K562 (cell line): ENCODE measurements at regions not wholly inside any gene's neighbourhood (a gene's known extent, or its start where the extent isn't known, plus 50 kb on each side); places are given as distances from the start of the nearest gene placed in this dataset.

ENCODE experiments used
- CTBP1 ChIP-seq: fragments of 450-650 bp; IDR thresholded peaks from 2 replicates; pipeline ENCODE4 v1.6.1; 2016; ENCODE audit warnings: borderline replicate concordance
- CTCF ChIP-seq, 3 experiments: IDR thresholded peaks in 2 of 3; conservative IDR thresholded peaks in 1 of 3; 2 replicates each; pipeline ENCODE4 v1.5.1; 2011 to 2012; ENCODE audit warnings: low read length in 3 of 3, mild to moderate bottlenecking in 3 of 3, control low read depth in 2 of 3, improper control_type of control experiment in 1 of 3, inconsistent platforms in 1 of 3, low read depth in 1 of 3, mixed read lengths in 1 of 3, moderate library complexity in 1 of 3; ENCODE audit not compliant: insufficient read depth in 2 of 3
- EZH2 ChIP-seq: IDR thresholded peaks from 2 replicates; pipeline ENCODE4 v1.6.1; 2012; ENCODE audit warnings: low read depth, mild to moderate bottlenecking, inconsistent platforms, low read length, borderline replicate concordance
- NFE2L1 ChIP-seq: fragments of 450-650 bp; IDR thresholded peaks from 2 replicates; pipeline ENCODE4 v1.6.1; 2016; ENCODE audit warnings: missing genetic modification characterization, low read depth, mild to moderate bottlenecking, missing compliant biosample characterization, moderate library complexity, borderline replicate concordance
- PHB ChIP-seq: fragments of 250-450 bp; sonication (Bioruptor Pico); IDR thresholded peaks from 2 replicates; pipeline ENCODE4 v1.5.0; 2021
- PHF21A ChIP-seq: fragments of 450-650 bp; IDR thresholded peaks from 2 replicates; pipeline ENCODE4 v1.6.1; 2017; ENCODE audit warnings: low read depth, borderline replicate concordance
- POLR2A ChIP-seq: fragments of 450-650 bp; conservative IDR thresholded peaks from 2 replicates; pipeline ENCODE4 v1.6.1; 2016
- ZNF324 ChIP-seq: fragments of 250-450 bp; sonication (Bioruptor Pico); IDR thresholded peaks from 2 replicates; pipeline ENCODE4 v1.4.0; 2020; ENCODE audit warnings: mild to moderate bottlenecking
- TF ChIP-seq, protein P1 (sequence below): fragments of 250-450 bp; sonication (Bioruptor Pico); IDR thresholded peaks from 2 replicates; pipeline ENCODE4 v1.5.0; 2021; ENCODE audit warnings: mild to moderate bottlenecking, borderline replicate concordance

DNA sequence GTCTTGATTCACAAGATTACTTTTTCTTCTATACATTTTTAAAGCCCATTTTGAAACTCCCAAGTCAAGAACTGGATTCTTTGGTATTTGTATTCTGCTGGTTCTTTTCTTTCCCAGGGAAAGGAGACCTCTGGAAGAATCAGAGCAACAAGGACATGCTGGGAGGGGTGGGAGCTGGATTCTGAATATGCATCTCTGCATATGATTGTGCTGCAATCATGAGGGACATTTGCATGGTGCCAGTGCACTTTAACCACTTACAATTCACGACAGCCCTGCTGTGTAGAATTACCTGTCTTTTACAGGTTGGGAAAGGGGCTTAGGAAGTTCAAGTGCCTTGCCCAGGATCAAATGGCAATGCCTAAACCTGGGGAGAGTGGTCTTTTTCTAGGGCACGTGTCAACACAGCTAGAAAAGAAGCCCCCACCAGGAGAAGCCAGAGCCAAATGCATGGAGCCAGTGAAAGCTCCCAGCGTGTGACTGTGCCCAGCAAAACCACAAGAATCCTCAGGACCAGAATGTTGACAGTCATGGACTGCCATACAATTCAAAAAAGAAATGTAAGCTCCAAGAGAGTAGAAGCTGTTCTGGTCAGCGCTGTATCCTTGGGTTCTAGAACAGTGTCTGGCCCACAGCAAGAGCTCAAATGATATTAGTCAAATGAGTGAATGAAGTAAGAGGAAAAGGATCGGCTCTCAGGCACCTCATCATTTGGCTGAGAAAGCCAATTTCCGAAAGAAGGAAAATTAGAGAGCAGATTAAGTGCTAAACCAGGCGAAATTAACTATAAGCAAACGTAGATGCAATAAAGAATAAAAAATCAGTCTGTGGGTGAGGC is 84.5 kb upstream of the MEF2A start:
- TF ChIP-seq, protein P1, sequence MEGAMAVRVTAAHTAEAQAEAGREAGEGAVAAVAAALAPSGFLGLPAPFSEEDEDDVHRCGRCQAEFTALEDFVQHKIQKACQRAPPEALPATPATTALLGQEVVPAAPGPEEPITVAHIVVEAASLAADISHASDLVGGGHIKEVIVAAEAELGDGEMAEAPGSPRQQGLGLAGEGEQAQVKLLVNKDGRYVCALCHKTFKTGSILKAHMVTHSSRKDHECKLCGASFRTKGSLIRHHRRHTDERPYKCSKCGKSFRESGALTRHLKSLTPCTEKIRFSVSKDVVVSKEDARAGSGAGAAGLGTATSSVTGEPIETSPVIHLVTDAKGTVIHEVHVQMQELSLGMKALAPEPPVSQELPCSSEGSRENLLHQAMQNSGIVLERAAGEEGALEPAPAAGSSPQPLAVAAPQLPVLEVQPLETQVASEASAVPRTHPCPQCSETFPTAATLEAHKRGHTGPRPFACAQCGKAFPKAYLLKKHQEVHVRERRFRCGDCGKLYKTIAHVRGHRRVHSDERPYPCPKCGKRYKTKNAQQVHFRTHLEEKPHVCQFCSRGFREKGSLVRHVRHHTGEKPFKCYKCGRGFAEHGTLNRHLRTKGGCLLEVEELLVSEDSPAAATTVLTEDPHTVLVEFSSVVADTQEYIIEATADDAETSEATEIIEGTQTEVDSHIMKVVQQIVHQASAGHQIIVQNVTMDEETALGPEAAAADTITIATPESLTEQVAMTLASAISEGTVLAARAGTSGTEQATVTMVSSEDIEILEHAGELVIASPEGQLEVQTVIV = no peak
- TF ChIP-seq POLR2A (no peak), CTCF (IDR thresholded peaks at IDR 0.05 in 2 of 3, conservative IDR thresholded peaks at IDR 0.05 in 1 of 3; ENCODE audit: insufficient read depth in 2 of 3, low read depth in 1 of 3, low read length in 3 of 3) (no peak), ZNF324 (CRISPR knock-in tag) (no peak), EZH2 (no peak), CTBP1 (no peak), PHB (CRISPR knock-in tag) (no peak), NFE2L1 (tag) (no peak), PHF21A (no peak)
